ENCODE measurements at regions not wholly inside any gene's neighbourhood (a gene's known extent, or its start where the extent isn't known, plus 50 kb on each side); places are given as distances from the start of the nearest gene placed in this dataset.

DNA sequence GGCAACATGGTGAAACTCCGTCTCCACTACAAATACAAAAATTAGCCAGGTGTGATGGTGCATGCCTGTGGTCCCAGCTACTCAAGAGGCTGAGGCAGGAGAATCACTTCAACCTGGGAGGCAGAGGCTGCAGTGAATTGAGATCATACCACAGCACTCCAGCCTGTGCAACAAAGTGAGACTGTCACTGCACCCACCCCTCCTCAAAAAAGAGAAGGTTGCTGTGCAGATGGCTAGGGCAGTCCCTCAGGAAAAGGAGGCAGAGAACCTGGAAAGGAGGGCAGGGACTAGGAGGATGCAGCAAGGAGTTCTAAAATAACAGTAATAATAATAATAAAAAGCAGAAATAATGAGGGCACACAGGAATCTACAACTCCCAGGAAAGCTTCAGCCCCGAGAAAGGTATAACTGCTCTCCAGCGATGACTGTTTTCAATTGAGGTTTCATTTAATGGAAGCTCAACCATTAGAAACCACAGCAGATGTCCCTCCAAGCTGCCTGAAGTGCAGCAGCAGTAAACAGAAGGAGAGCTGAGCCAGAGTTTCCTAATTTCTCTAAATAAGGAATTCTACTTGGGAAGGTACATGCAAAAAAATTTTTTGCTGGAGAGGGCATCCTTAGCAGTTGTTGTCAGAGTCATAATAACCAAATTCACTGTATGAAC lies 326.5 kb downstream of the GATA3 start:
- no CpG with 5 or more reads among the region's 3 CpGs for WGBS, 2 experiments (ENCODE audit: extremely low coverage in 2 of 2, insufficient read length in 1 of 2)
- CTCF ChIA-PET, result no interaction called here
- intact Hi-C loops (cut with micrococcal nuclease), result no loop called here

More for the DNA sequence above, 326.5 kb downstream of the GATA3 start:
- no peak overlapping the region for H2BK20ac ChIP-seq (ENCODE audit: low read depth, low read length)
- H3K79me1 ChIP-seq (ENCODE audit: low read depth in 1 of 2, low read length in 2 of 2), result no peaks in the 10 kb centered on the region
- no peak overlapping the region for H2AK9ac ChIP-seq (replicated peaks; ENCODE audit: low read depth, low read length, poor library complexity)
- H3K27ac ChIP-seq (ENCODE audit: insufficient read depth, low read length), result no peak overlapping the region
- H3K9ac ChIP-seq (ENCODE audit: low read depth, low read length), result no peak overlapping the region
- H3K4me1 ChIP-seq (ENCODE audit: control insufficient read depth, insufficient read depth, low read length), result no peaks in the 10 kb centered on the region
- POLR2A ChIA-PET (ENCODE audit: unreplicated experiment), result no interaction called here
- H3K23ac ChIP-seq (ENCODE audit: low read depth, low read length), result no peak overlapping the region
- no peak overlapping the region for H3K56ac ChIP-seq (ENCODE audit: extremely low read depth, insufficient read depth, low read length)
- no peak overlapping the region for H3K14ac ChIP-seq (replicated peaks; ENCODE audit: low read depth, low read length)
- DNase-seq, result no peak
- H3K9me1 ChIP-seq (ENCODE audit: insufficient read depth, low read length), result no peaks in the 10 kb centered on the region
- no peak overlapping the region for H3K4ac ChIP-seq (ENCODE audit: low read depth, low read length)
- in situ Hi-C loops (cut with MboI; ENCODE audit: low sequenced_read_pairs) (no loop called here), dilution Hi-C loops (cut with HindIII; ENCODE audit: low sequenced_read_pairs, unreplicated experiment) (no loop called here)
- ATAC-seq (ENCODE audit: low read depth), result no peak
- H4K91ac ChIP-seq (ENCODE audit: insufficient read depth, low read depth, low read length), result no peak overlapping the region
- no TSS peak for BruUV-seq (replicated peaks)
- H2AFZ ChIP-seq (replicated peaks; ENCODE audit: low read length, poor library complexity), result no peak overlapping the region
- no peak overlapping the region for H2BK5ac ChIP-seq (ENCODE audit: low read depth, low read length, poor library complexity, severe bottlenecking)
- no peak overlapping the region for H2BK15ac ChIP-seq (ENCODE audit: low read depth, low read length)
- TF ChIP-seq CHD1 (IDR thresholded peaks at IDR 0.05; ENCODE audit: low read depth, low read length), result no peak
- no peak for TF ChIP-seq POLR2A (IDR thresholded peaks at IDR 0.05; ENCODE audit: low read depth, low read length)
- TF ChIP-seq SMC3 (IDR thresholded peaks at IDR 0.05; ENCODE audit: low read depth, low read length), result no peak
- TF ChIP-seq, protein P1, sequence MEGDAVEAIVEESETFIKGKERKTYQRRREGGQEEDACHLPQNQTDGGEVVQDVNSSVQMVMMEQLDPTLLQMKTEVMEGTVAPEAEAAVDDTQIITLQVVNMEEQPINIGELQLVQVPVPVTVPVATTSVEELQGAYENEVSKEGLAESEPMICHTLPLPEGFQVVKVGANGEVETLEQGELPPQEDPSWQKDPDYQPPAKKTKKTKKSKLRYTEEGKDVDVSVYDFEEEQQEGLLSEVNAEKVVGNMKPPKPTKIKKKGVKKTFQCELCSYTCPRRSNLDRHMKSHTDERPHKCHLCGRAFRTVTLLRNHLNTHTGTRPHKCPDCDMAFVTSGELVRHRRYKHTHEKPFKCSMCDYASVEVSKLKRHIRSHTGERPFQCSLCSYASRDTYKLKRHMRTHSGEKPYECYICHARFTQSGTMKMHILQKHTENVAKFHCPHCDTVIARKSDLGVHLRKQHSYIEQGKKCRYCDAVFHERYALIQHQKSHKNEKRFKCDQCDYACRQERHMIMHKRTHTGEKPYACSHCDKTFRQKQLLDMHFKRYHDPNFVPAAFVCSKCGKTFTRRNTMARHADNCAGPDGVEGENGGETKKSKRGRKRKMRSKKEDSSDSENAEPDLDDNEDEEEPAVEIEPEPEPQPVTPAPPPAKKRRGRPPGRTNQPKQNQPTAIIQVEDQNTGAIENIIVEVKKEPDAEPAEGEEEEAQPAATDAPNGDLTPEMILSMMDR (conservative IDR thresholded peaks at IDR 0.05; ENCODE audit: low read depth, low read length), result no peak
- TF ChIP-seq CEBPB (IDR thresholded peaks at IDR 0.05; ENCODE audit: low read depth, low read length), result no peak
- TF ChIP-seq, protein P2, sequence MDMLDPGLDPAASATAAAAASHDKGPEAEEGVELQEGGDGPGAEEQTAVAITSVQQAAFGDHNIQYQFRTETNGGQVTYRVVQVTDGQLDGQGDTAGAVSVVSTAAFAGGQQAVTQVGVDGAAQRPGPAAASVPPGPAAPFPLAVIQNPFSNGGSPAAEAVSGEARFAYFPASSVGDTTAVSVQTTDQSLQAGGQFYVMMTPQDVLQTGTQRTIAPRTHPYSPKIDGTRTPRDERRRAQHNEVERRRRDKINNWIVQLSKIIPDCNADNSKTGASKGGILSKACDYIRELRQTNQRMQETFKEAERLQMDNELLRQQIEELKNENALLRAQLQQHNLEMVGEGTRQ (IDR thresholded peaks at IDR 0.05; ENCODE audit: low read depth, low read length), result no peak
- no peak for TF ChIP-seq FOS (IDR thresholded peaks at IDR 0.05; ENCODE audit: low read depth, low read length)
- no peak for TF ChIP-seq MXI1 (IDR thresholded peaks at IDR 0.05; ENCODE audit: borderline replicate concordance, low read depth, low read length)
- TF ChIP-seq MAFK (IDR thresholded peaks at IDR 0.05; ENCODE audit: low read depth, low read length), result no peak
- TF ChIP-seq, protein P3, sequence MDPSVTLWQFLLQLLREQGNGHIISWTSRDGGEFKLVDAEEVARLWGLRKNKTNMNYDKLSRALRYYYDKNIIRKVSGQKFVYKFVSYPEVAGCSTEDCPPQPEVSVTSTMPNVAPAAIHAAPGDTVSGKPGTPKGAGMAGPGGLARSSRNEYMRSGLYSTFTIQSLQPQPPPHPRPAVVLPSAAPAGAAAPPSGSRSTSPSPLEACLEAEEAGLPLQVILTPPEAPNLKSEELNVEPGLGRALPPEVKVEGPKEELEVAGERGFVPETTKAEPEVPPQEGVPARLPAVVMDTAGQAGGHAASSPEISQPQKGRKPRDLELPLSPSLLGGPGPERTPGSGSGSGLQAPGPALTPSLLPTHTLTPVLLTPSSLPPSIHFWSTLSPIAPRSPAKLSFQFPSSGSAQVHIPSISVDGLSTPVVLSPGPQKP (IDR thresholded peaks at IDR 0.05; ENCODE audit: borderline replicate concordance, low read depth, low read length), result no peak
- no peak for TF ChIP-seq MAZ (IDR thresholded peaks at IDR 0.05; ENCODE audit: borderline replicate concordance, low read depth, low read length)
- TF ChIP-seq NFE2L2 (IDR thresholded peaks at IDR 0.05; ENCODE audit: low read depth, low read length), result no peak
- TF ChIP-seq BHLHE40 (IDR thresholded peaks at IDR 0.05; ENCODE audit: low read depth, low read length), result no peak
- TF ChIP-seq RCOR1 (IDR thresholded peaks at IDR 0.05; ENCODE audit: insufficient replicate concordance, low read length), result no peak
- H2AK5ac ChIP-seq (ENCODE audit: low read depth, low read length), result no peak overlapping the region
- H3K27me3 ChIP-seq (ENCODE audit: control insufficient read depth, insufficient read depth, low read length), result no peaks in the 10 kb centered on the region
- H3K18ac ChIP-seq (ENCODE audit: low read depth, low read length), result no peak overlapping the region
- no peak overlapping the region for H3K4me3 ChIP-seq (ENCODE audit: insufficient read depth, low read depth, low read length)
- H4K5ac ChIP-seq (ENCODE audit: low read depth, low read length), result no peak overlapping the region
- H3K4me2 ChIP-seq (ENCODE audit: low read depth, low read length), result no peak overlapping the region
- H4K8ac ChIP-seq (ENCODE audit: low read depth in 2 of 2, low read length in 2 of 2), result no peak overlapping the region
- H2BK120ac ChIP-seq (ENCODE audit: low read depth, low read length), result no peak overlapping the region
- H4K20me1 ChIP-seq (ENCODE audit: insufficient read depth, low read length), result no peaks in the 10 kb centered on the region
- peaks cover 12% of the 10 kb centered on the region; the same call in 1 of the 2 replicates for H3K9me3 ChIP-seq (ENCODE audit: control insufficient read depth, insufficient read depth, low read length)
- H3K36me3 ChIP-seq (ENCODE audit: control insufficient read depth, insufficient read depth, low read length), result no peaks in the 10 kb centered on the region

Measured in IMR-90 (cell line).